Thyroid gland (tissue), 4 donors: ENCODE measurements at regions not wholly inside any gene's neighbourhood (a gene's known extent, or its start where the extent isn't known, plus 50 kb on each side); places are given as distances from the start of the nearest gene placed in this dataset.

Experiments used
- CTCF ChIP-seq, 6 experiments: fragments of 200-600 bp in 3 of 6; fragments of 450-650 bp in 3 of 6; sonication (generic) in 3 of 6; IDR thresholded peaks; one replicate each; pipeline ENCODE4 v1.5.1; 2016 to 2019; ENCODE audit warnings: antibody characterized with exemption in 6 of 6, mild to moderate bottlenecking in 2 of 6, inconsistent platforms in 1 of 6, moderate library complexity in 1 of 6
- POLR2A ChIP-seq, 2 donors: fragments of 450-650 bp; IDR thresholded peaks; one replicate each; pipeline ENCODE4 v1.6.1; 2017; ENCODE audit warnings: antibody characterized with exemption in 2 of 2, mild to moderate bottlenecking in 2 of 2, moderate library complexity in 1 of 2

- no peak for TF ChIP-seq POLR2A (IDR thresholded peaks at IDR 0.05)
- TF ChIP-seq CTCF (IDR thresholded peaks at IDR 0.05): no peak
Measured at GRCh38 chr21:15283138-15283537, 218.3 kb upstream of the NRIP1 start.
